K562 (cell line): ENCODE measurements at regions not wholly inside any gene's neighbourhood (a gene's known extent, or its start where the extent isn't known, plus 50 kb on each side); places are given as distances from the start of the nearest gene placed in this dataset.

Experiments
- ATAC-seq: fragments of 200-7000 bp; cut with Tn5 transposase; 3 replicates; pipeline ENCODE4 v1.9.1; 2020; ENCODE audit warnings: moderate library complexity
- BruUV-seq: library from RNA; stranded (reverse); fragments of 400-500 nt; replicated peaks from 2 replicates; lab custom pipeline; 2021; lab: Mats Ljungman, UMichigan
- CTCF ChIA-PET: fragments of 300-600 bp; formaldehyde crosslinking; extraction: SDS; loops from one replicate; lab custom pipeline; 2021; ENCODE audit warnings: low intra/inter-chr PET ratio; lab: Yijun Ruan, JAX
- POLR2A ChIA-PET: fragments of 300-600, 350-650 bp; sonication (Branson Sonifier 250); formaldehyde crosslinking; extraction: SDS; loops from one replicate; lab custom pipeline; 2021; ENCODE audit warnings: antibody characterized with exemption, inconsistent platforms; lab: Yijun Ruan, JAX
- DNase-seq, 4 experiments: peaks; one replicate each; pipeline versions ENCODE4 v3.0.0 to v3.0.0-alpha.2; 2011 to 2018; ENCODE audit warnings: low spot score in 3 of 4, mixed read lengths in 3 of 4; ENCODE audit errors: extremely low read depth in 1 of 4
- FAIRE-seq: peaks from 2 replicates; lab custom pipeline; 2011; peaks lifted over from hg19 to GRCh38; lab: Jason Lieb, UNC
- H2AFZ ChIP-seq: 2 replicates; pipeline ENCODE4 v1.6.0; 2011; ENCODE audit warnings: low read depth, low read length, control low read depth, inconsistent platforms
- H3K27ac ChIP-seq: fragments of 200-600 bp; 3 replicates; pipeline ENCODE4 v1.8.0; 2011; ENCODE audit warnings: low read depth, mild to moderate bottlenecking, control low read depth, inconsistent platforms, low read length, moderate library complexity, mixed read lengths; ENCODE audit errors: extremely low read depth
- H3K27me3 ChIP-seq, 2 experiments: fragments of 300-600 bp in 1 of 2; 2 replicates in 1 of 2; 3 replicates in 1 of 2; pipeline versions ENCODE4 v1.6.0 to v1.8.0; 2011; ENCODE audit warnings: inconsistent platforms in 2 of 2, low read length in 2 of 2, mild to moderate bottlenecking in 1 of 2, mixed read lengths in 1 of 2, moderate library complexity in 1 of 2; ENCODE audit not compliant: control insufficient read depth in 2 of 2, insufficient read depth in 2 of 2
- H3K36me3 ChIP-seq: fragments of 300-600 bp; 3 replicates; pipeline ENCODE4 v1.8.0; 2011; ENCODE audit warnings: mild to moderate bottlenecking, low read length, inconsistent platforms; ENCODE audit not compliant: control insufficient read depth, insufficient read depth
- H3K4me1 ChIP-seq, 2 experiments: fragments of 200-600 bp in 1 of 2; replicated peaks in 1 of 2; 2 replicates in 1 of 2; 3 replicates in 1 of 2; pipeline versions ENCODE4 v1.5.1 to v1.8.0; 2011; ENCODE audit warnings: inconsistent platforms in 2 of 2, low read length in 2 of 2, mild to moderate bottlenecking in 1 of 2, mixed read lengths in 1 of 2, moderate library complexity in 1 of 2; ENCODE audit not compliant: control insufficient read depth in 2 of 2, insufficient read depth in 2 of 2
- H3K4me2 ChIP-seq: 2 replicates; pipeline ENCODE4 v1.6.1; 2011; ENCODE audit warnings: low read length, control low read depth, inconsistent platforms, mixed read lengths; ENCODE audit not compliant: insufficient read depth
- H3K4me3 ChIP-seq: fragments of 200-600 bp; sonication (generic), shearing (Covaris generic); 2 replicates; pipeline ENCODE4 v1.5.1; 2016; ENCODE audit warnings: control low read depth, inconsistent platforms
- H3K79me2 ChIP-seq: fragments of 200-600 bp; 3 replicates; pipeline ENCODE4 v1.8.0; 2011; ENCODE audit warnings: low read length, inconsistent platforms; ENCODE audit not compliant: control insufficient read depth, insufficient read depth
- H3K9ac ChIP-seq, 2 experiments: 2 replicates each; pipeline versions ENCODE4 v1.6.0 to v1.6.1; 2011; ENCODE audit warnings: low read depth in 2 of 2, low read length in 2 of 2, control low read depth in 1 of 2, inconsistent platforms in 1 of 2, mild to moderate bottlenecking in 1 of 2, mixed read lengths in 1 of 2; ENCODE audit not compliant: insufficient read depth in 1 of 2
- H3K9me1 ChIP-seq: one replicate; pipeline ENCODE4 v1.6.0; 2011; ENCODE audit warnings: inconsistent platforms, mild to moderate bottlenecking, low read length, moderate library complexity; ENCODE audit not compliant: control insufficient read depth, insufficient read depth
- H3K9me3 ChIP-seq: replicated peaks from 2 replicates; pipeline ENCODE4 v1.5.1; 2011; ENCODE audit warnings: low read depth, low read length, inconsistent platforms; ENCODE audit not compliant: control insufficient read depth, insufficient read depth
- H4K20me1 ChIP-seq: replicated peaks from 2 replicates; pipeline ENCODE4 v1.6.1; 2011; ENCODE audit warnings: low read length, inconsistent platforms, mixed read lengths; ENCODE audit not compliant: control insufficient read depth, insufficient read depth
- GTF2B ChIP-seq: IDR thresholded peaks from 2 replicates; pipeline ENCODE4 v1.6.1; 2011; ENCODE audit not compliant: insufficient read length; ENCODE audit errors: extremely low read depth
- PATZ1 ChIP-seq: fragments of 250-450 bp; sonication (Bioruptor Pico); IDR thresholded peaks from 2 replicates; pipeline ENCODE4 v1.5.0; 2020; ENCODE audit warnings: mild to moderate bottlenecking, borderline replicate concordance
- RBM25 ChIP-seq: fragments of 200-400 bp; formaldehyde crosslinking; IDR thresholded peaks from 2 replicates; pipeline ENCODE4 v1.6.1; 2018; ENCODE audit warnings: low read length, low read depth, moderate library complexity; ENCODE audit not compliant: severe bottlenecking
- STAT6 ChIP-seq: sonication (generic); formaldehyde crosslinking; IDR thresholded peaks from 2 replicates; pipeline ENCODE4 v1.8.1; 2023; ENCODE audit warnings: mild to moderate bottlenecking, missing genetic modification reagents
- ZBTB49 ChIP-seq: sonication (generic); formaldehyde crosslinking; IDR thresholded peaks from 2 replicates; pipeline ENCODE4 v1.8.0; 2022; ENCODE audit warnings: missing genetic modification reagents, mild to moderate bottlenecking, borderline replicate concordance
- ZNF324 ChIP-seq: fragments of 250-450 bp; sonication (Bioruptor Pico); IDR thresholded peaks from 2 replicates; pipeline ENCODE4 v1.4.0; 2020; ENCODE audit warnings: mild to moderate bottlenecking
- ZNF431 ChIP-seq: sonication (generic); formaldehyde crosslinking; IDR thresholded peaks from 2 replicates; pipeline ENCODE4 v1.8.0; 2022; ENCODE audit warnings: mild to moderate bottlenecking, missing genetic modification reagents
- ZNF780A ChIP-seq: fragments of 250-450 bp; sonication (Bioruptor Pico); IDR thresholded peaks from 2 replicates; pipeline ENCODE4 v1.5.0; 2021; ENCODE audit warnings: mild to moderate bottlenecking
- WGBS: fragments of 100-300 bp; shearing (Covaris generic); methylation state at CpG from one replicate; pipeline ENCODE4 v1.1.6; 2016; ENCODE audit warnings: low coverage, mixed read lengths; ENCODE audit not compliant: insufficient coverage; ENCODE audit errors: missing lambda C conversion rate; 5-methylcytosine and 5-hydroxymethylcytosine counted together
- in situ Hi-C: fragments of 300-500 bp; cut with MboI; formaldehyde crosslinking; loops from 4 replicates; pipeline ENCODE4 v1.15.0; 2018; ENCODE audit warnings: inconsistent platforms, mixed read lengths
- intact Hi-C: fragments of 100-400 bp; cut with micrococcal nuclease; formaldehyde crosslinking; loops from 2 replicates; pipeline ENCODE4 v1.14.2; 2022

- no peak for TF ChIP-seq ZBTB49 (CRISPR knock-in tag)
- no peak for TF ChIP-seq GTF2B
Observed at GRCh38 chr11:29914203-29914930, 102.5 kb downstream of the KCNA4 start (continued).

- H3K36me3 ChIP-seq: no peaks in the 10 kb centered on the region
- ChIA-PET POLR2A (no interaction called here), CTCF (no interaction called here)
- no peaks in the 10 kb centered on the region for H4K20me1 ChIP-seq
- H3K4me2 ChIP-seq: no peak overlapping the region
- intact Hi-C loops (no loop called here), in situ Hi-C loops (no loop called here)
- no TSS peak for BruUV-seq
- no peak overlapping the region for H2AFZ ChIP-seq
- no peaks in the 10 kb centered on the region for H3K9me1 ChIP-seq
- H3K9ac ChIP-seq: no peak overlapping the region
- H3K4me1 ChIP-seq: no peaks in the 10 kb centered on the region
- no peak overlapping the region for H3K4me3 ChIP-seq
- ATAC-seq: no peak
- no peak overlapping the region for H3K27ac ChIP-seq
- no peaks in the 10 kb centered on the region for H3K27me3 ChIP-seq
- no peak for FAIRE-seq
- WGBS: 0% methylated on average over 4 of the region's 4 CpGs
- no peaks in the 10 kb centered on the region; the same call in 1 of the 2 replicates for H3K9me3 ChIP-seq
- H3K79me2 ChIP-seq: no peaks in the 10 kb centered on the region
- no peak for DNase-seq
- TF ChIP-seq ZNF431 (CRISPR knock-in tag) (no peak), ZNF324 (CRISPR knock-in tag) (no peak), PATZ1 (CRISPR knock-in tag) (no peak), ZNF780A (CRISPR knock-in tag) (no peak), RBM25 (no peak), STAT6 (CRISPR knock-in tag) (no peak)
Observed at GRCh38 chr11:29913352-29913751, 103.5 kb downstream of the KCNA4 start.
